Fibroblast of villous mesenchyme (primary cell): ENCODE measurements at regions not wholly inside any gene's neighbourhood (a gene's known extent, or its start where the extent isn't known, plus 50 kb on each side); places are given as distances from the start of the nearest gene placed in this dataset.
A peak's percentile ranks its signal among the peaks of the same experiment; 100 is the strongest.

ENCODE experiments used
- DNase-seq: peaks from one replicate; pipeline ENCODE4 v3.0.0-alpha.2; 2010; ENCODE audit warnings: low read depth
- H3K4me3 ChIP-seq: 2 replicates; pipeline ENCODE4 v1.5.1; 2011; ENCODE audit warnings: low read depth, mild to moderate bottlenecking, low read length
- CTCF ChIP-seq: IDR thresholded peaks from 2 replicates; pipeline ENCODE4 v1.5.1; 2012; ENCODE audit warnings: low read depth, mild to moderate bottlenecking, low read length; ENCODE audit not compliant: insufficient read depth

DNA sequence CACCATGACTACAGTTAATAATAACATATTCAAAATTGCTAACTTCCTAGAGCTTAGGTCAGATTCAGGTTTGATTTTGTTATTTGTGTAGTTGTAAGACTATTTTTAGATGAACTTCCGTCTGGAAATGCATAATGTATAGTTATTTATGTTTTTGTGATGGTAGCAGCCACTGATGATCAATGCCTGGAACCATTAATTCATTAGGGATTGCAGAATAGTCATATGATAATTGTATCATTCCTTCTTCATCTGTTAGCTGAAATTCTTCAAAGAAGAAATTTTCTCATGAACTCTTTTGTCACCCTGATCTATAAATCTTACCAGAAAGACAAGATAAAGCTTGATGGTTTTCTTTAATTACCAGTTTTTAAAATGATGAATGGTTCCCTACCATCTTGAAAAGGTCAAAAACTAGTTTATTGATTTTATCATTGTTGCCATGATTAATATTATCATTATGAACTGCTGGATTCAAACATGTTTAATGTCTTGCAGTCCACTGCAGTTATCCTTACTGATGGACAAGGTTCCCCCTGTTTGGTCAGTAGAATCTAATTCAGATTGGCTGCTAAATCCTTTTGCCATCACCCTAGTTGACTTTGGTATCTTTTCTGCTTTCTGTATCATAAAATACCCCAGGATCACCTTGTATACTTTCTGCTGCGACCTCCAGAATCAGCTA, 433.3 kb downstream of the GPAM start:
- no peak for DNase-seq
- H3K4me3 ChIP-seq = no peak overlapping the region
- no peak for TF ChIP-seq CTCF

DNA sequence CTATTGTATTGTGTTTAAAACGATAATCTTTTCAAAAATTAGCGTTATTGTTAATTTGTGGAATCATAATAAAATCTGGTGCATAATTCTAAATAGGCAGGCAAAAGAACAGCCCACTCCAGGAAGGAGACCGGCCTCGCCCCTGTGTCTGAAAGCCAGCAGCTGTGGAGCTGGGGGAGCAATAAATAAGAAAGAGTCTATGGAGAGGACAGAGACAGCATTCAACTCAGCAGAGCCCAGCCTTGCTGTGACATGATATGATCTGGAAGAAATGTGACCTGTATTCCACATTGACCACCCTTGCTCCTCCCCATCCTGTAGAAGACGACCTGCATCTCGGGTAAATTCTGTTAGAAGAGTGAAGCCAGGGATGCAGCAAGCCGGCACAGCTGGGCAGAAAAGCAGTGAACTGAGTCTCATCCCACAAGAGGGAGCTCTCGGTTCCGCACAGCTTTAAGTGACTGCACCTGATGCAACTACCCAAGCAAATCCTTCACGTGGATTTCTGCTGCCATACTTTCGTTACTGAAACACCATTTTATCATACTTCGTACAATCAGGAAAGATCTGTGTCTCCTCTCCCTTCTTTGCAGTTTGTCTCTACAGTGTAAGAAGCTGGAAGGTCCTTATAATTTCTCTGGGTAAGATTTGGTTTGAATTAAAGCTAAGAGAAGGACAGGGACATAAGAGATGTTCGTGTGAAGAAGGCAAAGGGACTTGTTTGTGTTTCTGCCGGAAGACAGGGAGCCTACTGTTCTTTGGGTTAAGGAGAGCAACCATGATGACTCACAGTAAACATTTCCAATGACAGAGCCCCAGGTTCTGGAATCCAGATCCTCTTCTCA, 427.1 kb downstream of the GPAM start:
- peak; percentile 16 for DNase-seq
- no peak overlapping the region for H3K4me3 ChIP-seq
- TF ChIP-seq CTCF = peak; percentile 21

DNA sequence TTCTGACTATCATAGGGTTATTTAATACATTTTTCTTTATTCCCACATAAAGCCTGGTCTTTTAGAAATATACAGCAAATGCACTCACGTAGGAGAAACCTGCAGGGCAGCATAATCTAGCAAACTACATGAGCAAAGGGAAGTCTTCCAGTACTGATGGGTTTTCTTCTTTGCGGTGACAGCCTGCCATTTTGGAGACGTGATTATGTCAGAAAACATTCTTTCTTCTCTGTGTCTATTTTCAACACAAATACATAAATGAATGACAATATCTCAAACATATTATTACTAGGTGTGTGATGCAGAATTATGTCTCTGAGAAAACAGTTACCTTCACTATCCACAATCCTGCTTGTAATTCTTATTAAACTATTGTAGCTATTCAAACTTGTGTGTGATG, 425.0 kb downstream of the GPAM start:
- TF ChIP-seq CTCF = no peak
- no peak for DNase-seq
- H3K4me3 ChIP-seq = no peak overlapping the region

- no peak for TF ChIP-seq CTCF
- DNase-seq = no peak
- no peak overlapping the region for H3K4me3 ChIP-seq
These were observed 421.5 kb downstream of the GPAM start for GRCh38 chr10:111762114-111762513.

DNA sequence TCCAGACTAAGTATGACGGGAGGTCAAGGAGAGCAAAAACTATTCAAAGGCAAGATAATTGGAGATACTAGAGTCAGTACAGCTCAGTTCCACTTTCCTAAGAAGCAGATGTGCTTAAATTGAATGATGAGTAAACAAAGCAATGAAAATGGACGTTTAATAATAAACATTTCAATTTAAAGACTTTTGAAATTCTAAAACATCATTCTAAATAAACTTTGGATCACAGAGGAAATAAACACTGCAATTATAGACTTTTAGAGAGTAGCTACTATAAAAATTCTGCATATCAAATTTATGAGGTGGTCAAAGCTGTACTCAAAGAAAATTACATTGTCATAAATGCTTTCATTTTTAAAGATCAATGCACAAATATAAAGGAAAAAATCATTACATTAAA, 418.3 kb downstream of the GPAM start:
- no peak overlapping the region for H3K4me3 ChIP-seq
- DNase-seq = no peak
- no peak for TF ChIP-seq CTCF

- H3K4me3 ChIP-seq = no peak overlapping the region
- no peak for TF ChIP-seq CTCF
- no peak for DNase-seq
These were observed 417.1 kb downstream of the GPAM start for GRCh38 chr10:111766464-111766863.
